Endothelial cell (in vitro differentiated cells): ENCODE measurements at regions not wholly inside any gene's neighbourhood (a gene's known extent, or its start where the extent isn't known, plus 50 kb on each side); places are given as distances from the start of the nearest gene placed in this dataset.

Experiments
- DNase-seq: peaks from one replicate; pipeline ENCODE4 v3.0.0; 2021; ENCODE audit warnings: low spot score
- H3K27ac Mint-ChIP-seq: one replicate; pipeline ENCODE4 v1.8.0; 2021; ENCODE audit warnings: mixed read lengths, inconsistent platforms; ENCODE audit not compliant: unreplicated experiment
- H3K27me3 Mint-ChIP-seq: one replicate; pipeline ENCODE4 v1.8.0; 2021; ENCODE audit warnings: mild to moderate bottlenecking, moderate library complexity, mixed read lengths, inconsistent platforms; ENCODE audit not compliant: unreplicated experiment
- H3K36me3 Mint-ChIP-seq: one replicate; pipeline ENCODE4 v1.8.0; 2021; ENCODE audit warnings: mild to moderate bottlenecking, low read depth, mixed read lengths, inconsistent platforms; ENCODE audit not compliant: unreplicated experiment
- H3K4me1 Mint-ChIP-seq: one replicate; pipeline ENCODE4 v1.8.0; 2021; ENCODE audit warnings: mild to moderate bottlenecking, mixed read lengths, inconsistent platforms; ENCODE audit not compliant: unreplicated experiment
- H3K4me3 Mint-ChIP-seq: one replicate; pipeline ENCODE4 v1.8.0; 2021; ENCODE audit warnings: mild to moderate bottlenecking, mixed read lengths, inconsistent platforms; ENCODE audit not compliant: unreplicated experiment
- H3K9me3 Mint-ChIP-seq: one replicate; pipeline ENCODE4 v1.8.0; 2021; ENCODE audit warnings: mixed read lengths, inconsistent platforms; ENCODE audit not compliant: unreplicated experiment
- CTCF ChIP-seq: fragments of 200-600 bp; sonication (generic); IDR thresholded peaks from one replicate; pipeline ENCODE4 v1.5.0; 2021; ENCODE audit warnings: antibody characterized with exemption; ENCODE audit not compliant: unreplicated experiment

- Mint-ChIP-seq H3K27ac (no peak overlapping the region), H3K27me3 (peaks cover 4% of the 10 kb centered on the region), H3K4me3 (no peak overlapping the region), H3K4me1 (no peaks in the 10 kb centered on the region), H3K36me3 (no peaks in the 10 kb centered on the region), H3K9me3 (no peaks in the 10 kb centered on the region)
- no peak for TF ChIP-seq CTCF
- no peak for DNase-seq
These were observed 740.3 kb upstream of the HS6ST1 start for GRCh38 chr2:129058981-129059380.

DNA sequence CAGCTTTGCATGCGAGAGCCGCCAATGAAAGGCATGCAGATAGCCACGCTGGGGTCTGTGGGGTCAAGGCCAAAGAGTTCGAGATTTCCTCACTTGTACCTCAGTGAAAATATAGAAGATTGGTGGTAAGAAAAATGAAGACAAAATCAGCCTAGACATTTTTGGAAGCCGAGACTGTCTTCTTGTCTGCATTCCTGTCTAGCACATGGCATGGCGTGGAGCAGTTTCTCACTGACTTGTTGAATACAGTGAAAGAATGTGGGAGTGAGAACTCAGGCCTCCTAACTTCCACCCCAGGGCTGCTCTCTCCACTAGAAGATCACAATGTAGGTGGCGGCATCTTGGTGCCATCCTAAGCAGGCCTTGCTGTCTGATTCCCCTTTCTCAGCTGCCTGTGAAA, 740.8 kb upstream of the HS6ST1 start:
- Mint-ChIP-seq H3K4me3 (no peak overlapping the region), H3K27me3 (peaks cover 5% of the 10 kb centered on the region), H3K36me3 (no peaks in the 10 kb centered on the region), H3K9me3 (no peaks in the 10 kb centered on the region), H3K4me1 (no peaks in the 10 kb centered on the region), H3K27ac (no peak overlapping the region)
- TF ChIP-seq CTCF: no peak
- no peak for DNase-seq

DNA sequence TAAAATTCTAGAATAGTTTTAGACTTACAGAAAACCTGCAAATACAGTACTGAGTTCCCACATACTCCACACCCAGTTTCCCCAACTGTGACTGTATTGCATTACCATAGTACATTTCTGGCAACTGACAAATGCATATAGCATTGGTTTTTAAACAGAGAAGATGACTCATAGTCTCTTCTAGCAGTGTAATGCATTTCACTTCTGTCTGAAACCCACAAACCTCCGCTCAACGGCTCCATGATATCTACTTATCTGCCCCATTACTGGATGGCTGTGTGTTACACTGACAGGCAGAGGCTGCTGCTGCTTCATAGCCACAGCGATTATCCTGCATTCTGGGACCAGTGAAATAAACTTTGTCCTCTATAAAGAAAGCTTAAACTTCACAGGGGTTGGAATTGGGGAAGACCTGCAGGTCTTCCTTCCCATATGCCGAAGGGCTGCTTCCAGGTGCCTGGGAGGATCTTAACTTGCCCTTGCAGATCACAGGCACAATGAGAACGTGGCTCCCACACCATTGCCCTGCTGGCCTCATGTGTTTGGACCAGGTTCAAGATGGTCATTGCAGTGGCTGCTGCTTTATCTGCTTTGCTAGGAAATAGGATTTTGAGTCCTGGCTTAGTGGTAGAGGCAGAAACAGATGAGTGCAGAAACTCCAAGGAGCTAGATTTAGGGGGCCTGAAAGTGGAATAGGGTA, 742.6 kb upstream of the HS6ST1 start:
- no peak for TF ChIP-seq CTCF
- Mint-ChIP-seq H3K27ac (no peak overlapping the region), H3K9me3 (no peaks in the 10 kb centered on the region), H3K4me1 (no peaks in the 10 kb centered on the region), H3K36me3 (no peaks in the 10 kb centered on the region), H3K27me3 (peaks cover 5% of the 10 kb centered on the region), H3K4me3 (no peak overlapping the region)
- no peak for DNase-seq

GRCh38 chr2:129061769-129062121, 743.1 kb upstream of the HS6ST1 start:
- DNase-seq: no peak
- Mint-ChIP-seq H3K27me3 (peaks cover 5% of the 10 kb centered on the region), H3K4me3 (no peak overlapping the region), H3K36me3 (no peaks in the 10 kb centered on the region), H3K9me3 (no peaks in the 10 kb centered on the region), H3K27ac (no peak overlapping the region), H3K4me1 (no peaks in the 10 kb centered on the region)
- no peak for TF ChIP-seq CTCF

GRCh38 chr2:129062146-129062912, 743.7 kb upstream of the HS6ST1 start:
- Mint-ChIP-seq H3K9me3 (no peaks in the 10 kb centered on the region), H3K4me1 (no peaks in the 10 kb centered on the region), H3K4me3 (no peak overlapping the region), H3K27ac (no peak overlapping the region), H3K27me3 (peaks cover 3% of the 10 kb centered on the region), H3K36me3 (no peaks in the 10 kb centered on the region)
- no peak for TF ChIP-seq CTCF
- DNase-seq: no peak
